Muscle of back (tissue), 3 donors: ENCODE measurements at regions not wholly inside any gene's neighbourhood (a gene's known extent, or its start where the extent isn't known, plus 50 kb on each side); places are given as distances from the start of the nearest gene placed in this dataset.
"Not testable (repeated sequence)": the region's sequence is repeated elsewhere in the genome, so short reads cannot be mapped to it uniquely, and the experiment has no call there.

Experiments used
- DNase-seq, 3 donors: peaks; one replicate each; pipeline versions ENCODE4 v3.0.0 to v3.0.0-alpha.2; 2013

DNA sequence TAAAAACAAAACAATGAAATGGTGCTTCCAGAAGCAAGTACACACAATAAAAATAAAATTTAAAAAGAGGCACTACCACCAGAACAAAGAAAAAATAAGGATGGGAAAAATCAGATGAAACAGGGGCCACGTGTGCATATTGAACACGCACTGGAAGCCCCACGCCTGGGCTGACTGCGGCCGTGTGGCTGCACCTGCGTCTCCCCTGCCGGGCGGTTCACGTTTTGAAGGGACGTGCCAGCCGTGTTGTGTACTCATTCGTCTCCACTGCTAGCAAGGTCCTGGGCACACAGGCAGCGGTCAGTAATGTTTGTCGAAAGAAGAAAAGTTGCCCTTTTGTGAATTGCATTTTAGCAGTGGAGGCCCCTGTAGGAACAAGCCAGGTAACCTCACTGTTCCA lies 255.9 kb upstream of the RNF32 start:
- DNase-seq = no peak

DNA sequence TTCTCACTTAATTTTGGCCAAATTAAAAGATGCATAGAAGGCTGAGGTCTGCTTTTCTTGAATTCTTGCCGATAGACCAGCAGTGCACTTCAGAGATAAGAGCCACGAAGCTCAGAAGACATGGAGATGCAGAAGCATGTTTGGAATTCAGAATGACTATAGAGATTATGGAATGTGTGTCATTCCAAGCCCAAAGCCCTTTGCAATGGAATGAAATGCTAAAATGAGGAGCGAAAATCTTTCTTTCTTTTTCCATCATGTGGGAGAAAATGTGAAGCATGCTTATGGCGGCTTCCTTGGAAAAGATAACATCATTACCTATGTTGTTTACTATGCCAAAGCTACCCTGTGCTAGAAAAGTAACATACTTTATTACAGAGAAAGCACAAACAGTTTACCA lies 257.0 kb upstream of the RNF32 start:
- no peak for DNase-seq

DNA sequence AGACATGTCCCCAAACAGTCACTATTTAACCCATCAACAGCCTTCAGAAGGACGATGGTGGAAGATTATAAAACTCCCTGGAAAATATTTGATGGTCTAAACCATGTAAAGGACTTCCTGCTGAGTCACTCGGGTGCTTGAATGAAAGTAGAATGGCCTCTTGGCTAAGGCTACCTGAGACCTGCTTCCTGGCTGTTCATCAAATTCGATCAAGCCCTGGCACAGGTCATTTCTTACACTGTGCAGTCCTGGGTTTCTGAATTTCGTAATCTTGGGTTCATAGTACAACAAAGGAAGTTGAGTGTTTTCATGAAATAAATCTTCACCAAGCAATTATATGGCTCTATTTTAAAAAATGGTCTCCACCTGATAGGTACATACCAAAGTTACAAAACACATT lies 260.3 kb upstream of the RNF32 start:
- DNase-seq = no peak

DNA sequence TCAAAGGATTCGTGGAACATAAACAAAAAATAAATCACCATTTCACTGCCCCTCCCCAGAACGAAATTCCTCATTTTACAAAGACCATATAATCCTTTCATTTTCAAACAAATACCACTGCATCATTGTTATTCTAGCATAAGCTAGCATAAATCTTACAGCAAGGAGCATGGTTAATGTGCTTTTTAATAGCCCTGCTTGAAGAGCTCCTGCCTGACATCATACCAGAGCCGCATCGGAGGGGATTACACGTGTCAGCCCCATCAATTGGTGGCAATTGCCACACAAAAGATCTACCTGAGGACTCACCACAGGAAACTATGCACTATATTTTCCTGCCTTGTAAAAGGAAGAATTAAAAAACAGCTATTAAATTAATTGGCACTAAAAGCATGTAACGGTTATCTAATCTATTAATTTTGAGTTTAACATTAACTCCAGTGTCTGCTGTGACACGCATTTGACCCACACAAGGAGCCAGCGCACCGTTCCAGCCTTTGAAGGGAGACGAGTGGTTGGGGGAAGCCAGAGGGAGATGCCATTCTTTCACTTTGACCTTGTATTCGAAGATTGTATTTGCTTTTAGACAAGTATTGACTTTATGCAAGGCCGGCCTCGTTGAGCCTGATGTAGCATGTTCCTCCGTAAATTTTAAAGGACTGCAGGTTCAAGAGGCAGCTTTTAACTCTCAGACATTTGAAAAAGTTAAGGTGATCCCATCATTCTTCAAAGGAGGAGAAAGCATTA lies 261.1 kb upstream of the RNF32 start:
- DNase-seq = no peak

DNA sequence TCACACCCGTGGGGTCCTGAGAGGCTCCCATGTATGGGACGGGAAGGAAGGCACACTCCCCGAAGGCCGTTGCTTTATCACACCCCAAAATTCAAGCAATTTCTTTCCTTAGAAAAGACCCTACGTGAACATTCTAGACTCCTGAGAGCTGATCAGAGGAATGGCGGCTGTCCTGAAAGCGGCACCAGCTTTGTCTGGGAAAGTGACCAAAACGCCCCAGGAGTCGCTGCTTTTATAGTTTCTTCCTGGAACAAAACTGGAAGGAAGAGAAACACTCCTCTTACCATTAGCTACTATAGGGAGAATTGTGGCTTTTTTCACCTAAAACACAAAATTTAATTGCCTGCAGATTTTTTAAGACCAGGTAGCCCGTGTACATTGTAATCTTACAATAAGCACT lies 261.8 kb upstream of the RNF32 start:
- DNase-seq = no peak

DNA sequence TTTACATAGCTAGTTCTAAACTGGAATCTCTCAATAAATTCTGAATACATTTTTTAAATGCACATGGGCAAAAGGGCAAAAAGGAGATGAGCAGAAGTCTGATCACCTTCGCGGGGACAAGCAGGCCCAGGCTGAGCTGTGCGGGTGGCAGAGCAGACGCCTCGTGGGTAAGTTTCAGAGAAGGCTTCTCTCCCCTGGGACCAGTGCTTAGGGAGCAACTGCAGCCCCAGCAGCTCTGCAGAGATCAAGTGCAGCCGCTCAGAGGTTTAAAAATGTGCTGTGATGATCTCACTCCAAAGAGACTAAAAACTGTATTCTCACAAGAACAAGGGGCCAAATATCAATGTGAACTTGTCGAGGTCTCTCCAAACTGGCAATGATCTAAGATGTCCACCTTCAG lies 264.3 kb upstream of the RNF32 start:
- no peak for DNase-seq

DNA sequence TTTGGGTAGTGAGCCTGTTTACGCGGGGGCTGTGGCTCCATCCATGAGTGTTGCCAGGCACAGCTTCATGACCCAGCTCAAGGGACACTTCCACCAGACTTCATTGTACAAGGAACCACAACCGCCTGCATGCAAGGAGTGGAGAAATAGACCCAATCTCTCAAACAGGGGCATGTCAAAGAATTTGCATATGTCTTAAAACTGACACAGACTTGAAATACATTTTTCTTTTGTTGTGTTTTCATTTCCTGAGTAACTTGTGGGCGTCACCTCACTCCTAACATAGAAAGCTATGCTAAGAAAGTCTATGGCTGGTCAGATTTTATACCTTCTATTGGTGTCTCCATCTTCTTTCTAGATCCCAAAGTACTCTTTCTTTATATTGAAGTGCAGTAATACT lies 266.2 kb upstream of the RNF32 start:
- DNase-seq = no peak

DNA sequence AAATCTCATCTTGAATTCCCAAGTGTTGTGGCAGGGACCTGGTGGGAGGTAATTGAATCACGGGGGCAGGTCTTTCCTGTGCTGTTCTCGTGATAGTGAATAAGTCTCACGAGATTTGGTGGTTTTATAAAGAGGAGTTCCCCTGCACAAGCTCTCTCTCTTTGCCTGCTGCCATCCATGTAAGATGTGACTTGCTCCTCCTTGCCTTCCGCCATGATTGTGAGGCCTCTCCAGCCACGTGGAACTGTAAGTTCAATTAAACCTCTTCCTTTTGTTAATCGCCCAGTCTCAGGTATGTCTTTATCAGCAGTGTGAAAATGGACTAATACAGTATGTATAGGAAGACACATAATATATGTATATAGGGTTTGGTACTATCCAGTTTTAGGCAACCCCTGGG lies 270.6 kb upstream of the RNF32 start:
- not testable (repeated sequence) for DNase-seq

DNA sequence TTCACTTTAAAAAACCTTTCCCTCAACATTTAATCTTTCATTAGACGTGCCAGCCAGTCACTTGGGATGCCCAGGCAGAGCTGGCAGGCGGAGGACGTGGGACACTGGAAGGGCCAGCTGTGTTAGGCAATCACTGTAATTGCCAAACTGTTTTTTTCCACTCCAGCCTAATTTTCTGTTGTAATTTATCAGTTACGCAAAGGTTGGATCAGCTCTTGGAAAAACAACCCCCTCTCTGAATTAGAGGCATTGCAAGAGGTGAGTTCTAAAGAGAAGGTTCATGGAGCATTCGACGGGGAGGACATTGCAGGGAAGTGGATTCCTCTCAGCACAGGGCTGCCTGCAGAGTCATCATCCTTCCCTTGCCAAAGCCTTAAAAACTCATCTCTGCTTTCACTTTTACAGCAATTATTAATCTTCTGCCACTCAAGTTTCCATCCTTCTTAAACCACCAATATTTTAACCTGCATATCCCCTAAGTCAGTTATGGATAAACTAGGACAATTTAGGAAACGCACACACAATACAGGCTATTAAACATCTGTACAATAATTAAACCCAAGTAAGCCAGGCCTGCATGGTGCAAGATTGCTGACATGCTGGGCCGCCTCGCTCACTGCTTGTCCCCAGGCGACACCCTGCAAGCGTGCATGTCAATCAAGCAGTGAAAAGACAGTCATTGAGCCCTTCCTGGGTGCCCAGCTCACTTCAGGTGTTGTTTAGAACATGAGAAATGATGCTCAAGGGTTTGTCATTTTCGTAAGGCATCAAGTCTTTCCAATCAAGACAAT lies 272.3 kb upstream of the RNF32 start:
- DNase-seq = no peak

DNA sequence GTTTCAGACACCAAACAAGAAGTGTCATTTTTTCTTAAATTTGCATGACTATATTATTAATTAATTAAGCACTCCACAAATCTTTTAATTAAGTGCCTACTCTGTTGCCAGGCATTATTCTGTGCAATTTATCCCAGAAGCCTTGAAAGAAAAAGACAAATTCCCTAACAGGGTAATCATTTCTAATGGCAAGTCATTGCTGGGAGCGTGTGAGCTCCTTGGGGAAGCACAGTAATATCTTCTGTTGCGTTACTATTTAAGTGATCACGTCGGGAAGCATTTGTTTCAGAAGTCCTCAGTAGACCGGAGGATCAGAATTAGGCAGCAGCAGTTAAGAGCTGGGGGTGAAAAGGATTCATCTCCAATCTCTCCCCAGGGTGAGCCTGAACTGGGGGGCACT lies 276.8 kb upstream of the RNF32 start:
- no peak for DNase-seq

DNA sequence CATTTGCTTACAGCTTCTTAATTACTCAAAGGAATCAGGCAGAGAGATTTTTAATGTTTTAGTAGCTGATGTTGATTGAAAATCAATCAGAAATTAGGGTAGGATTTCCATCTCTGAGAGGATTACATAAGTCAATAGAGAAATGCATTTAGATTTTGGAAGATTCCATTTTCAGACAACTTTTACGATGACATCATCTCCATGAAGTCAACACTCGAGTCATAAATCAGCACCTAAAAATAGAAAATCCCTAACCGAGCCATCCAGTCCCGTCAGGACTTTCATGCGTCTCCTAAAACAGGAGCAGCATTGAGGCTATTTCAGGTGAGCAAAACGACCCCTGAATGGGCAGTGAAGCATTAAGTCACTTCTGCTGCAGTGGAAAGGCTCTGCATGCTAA lies 279.7 kb upstream of the RNF32 start:
- no peak for DNase-seq

DNA sequence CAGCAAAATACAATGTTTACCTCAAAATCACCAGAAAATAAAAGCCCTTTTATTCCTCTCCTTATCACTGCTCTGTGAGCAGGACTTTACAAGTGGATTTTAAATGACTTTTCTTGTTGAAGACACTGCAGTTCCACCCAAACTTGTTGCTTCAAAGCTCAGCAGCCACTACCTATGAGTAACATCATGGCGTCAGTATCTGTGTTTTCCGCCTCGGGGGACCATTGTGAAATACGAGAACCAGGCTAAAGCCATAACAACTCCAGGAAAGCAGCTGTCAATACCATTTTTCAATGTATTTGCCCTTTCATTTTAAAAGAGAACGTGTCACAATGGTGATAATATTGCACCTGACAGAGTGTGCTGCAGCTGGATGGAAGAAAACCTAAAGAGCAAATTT lies 284.0 kb upstream of the RNF32 start:
- no peak for DNase-seq

DNA sequence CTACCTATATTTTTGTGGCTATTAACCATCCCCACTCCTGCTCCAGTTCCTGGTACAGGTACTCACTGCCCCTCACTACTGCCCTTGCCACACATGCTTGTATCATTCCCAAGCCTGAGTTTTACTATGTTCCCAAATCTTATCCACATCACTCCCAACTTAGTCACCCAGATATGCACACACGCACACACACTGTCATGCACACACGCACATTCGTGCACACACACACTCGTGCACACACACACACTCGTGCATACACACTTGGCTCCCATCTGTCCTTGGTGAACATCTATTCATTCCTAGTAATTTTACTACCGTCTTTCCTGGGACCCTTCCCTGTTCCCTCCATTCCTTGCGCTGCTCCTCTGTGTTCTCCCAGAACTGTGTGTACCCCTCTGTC lies 287.2 kb upstream of the RNF32 start:
- no peak for DNase-seq

DNA sequence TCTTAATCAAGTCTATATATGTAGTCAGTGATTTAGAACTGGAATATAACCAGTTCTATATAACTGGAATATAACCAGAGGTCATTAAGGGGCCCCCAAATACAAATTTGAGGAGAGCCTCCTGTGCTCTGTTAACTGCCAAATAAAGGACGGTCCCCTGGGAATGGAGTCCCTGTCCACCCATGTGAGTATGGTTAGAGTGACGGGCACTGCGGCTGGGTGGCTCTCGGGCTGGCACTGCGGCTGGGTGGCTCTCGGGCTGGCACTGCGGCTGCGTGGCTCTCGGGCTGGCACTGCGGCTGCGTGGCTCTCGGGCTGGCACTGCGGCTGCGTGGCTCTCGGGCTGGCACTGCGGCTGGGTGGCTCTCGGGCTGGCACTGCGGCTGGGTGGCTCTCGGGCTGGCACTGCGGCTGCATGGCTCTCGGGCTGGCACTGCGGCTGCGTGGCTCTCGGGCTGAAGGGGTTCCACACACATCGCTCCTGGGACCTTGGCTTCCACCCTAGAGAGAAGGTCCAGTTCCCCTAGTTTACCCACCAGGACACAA lies 292.8 kb upstream of the RNF32 start:
- DNase-seq = not testable (repeated sequence)

DNA sequence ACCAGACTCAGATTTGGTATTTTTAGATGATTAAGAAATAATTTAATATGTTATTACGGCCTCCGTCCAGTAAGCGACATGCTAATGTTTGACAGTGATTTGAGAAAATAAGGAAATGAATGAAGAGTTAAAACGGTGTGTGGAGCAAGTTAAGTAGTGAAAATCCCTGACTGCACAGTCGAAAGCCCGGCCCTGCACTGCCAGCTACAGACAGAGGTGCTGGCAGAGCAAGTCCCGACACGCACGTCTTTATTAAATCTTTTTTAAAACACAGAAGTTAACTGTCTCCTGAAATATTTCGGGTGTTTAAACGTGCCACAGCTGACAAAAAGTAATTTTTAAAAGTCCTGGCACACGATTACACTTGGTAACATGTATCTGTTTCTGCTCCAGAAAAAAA lies 293.4 kb upstream of the RNF32 start:
- DNase-seq = no peak

DNA sequence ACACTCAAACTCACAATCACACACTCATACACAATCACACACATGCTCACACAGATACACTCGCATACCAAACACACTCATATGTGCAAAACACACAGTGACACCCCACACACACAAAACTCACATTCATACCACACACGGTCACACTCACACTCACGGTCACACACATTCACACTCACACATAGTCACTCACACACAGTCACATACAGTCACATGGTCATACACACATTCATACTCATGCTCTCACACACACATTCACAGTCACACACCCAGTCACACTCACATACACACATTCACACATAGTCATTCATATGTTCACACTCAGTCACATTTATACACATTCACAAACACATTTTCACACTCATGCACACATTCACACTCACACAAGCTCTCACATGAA lies 296.0 kb upstream of the RNF32 start:
- no peak for DNase-seq

DNA sequence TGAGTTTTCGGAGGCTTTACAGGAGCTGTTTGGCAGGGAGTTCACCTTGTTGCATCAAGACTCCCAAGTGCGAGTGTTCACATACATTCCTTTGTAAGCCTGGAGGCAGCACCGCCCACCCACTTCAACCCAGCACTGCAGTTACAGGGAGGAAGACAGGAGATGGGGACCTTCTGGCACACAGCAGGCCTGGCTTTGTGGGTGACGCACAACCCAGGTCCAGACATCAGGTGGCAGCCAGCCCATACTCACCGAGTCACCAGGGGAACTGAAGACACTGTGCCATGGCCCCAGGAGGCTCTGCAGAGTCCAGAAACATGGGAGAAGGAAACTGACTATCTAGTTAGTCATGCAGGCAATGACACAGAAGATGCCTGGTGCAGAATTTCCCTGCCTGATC lies 305.9 kb upstream of the RNF32 start:
- DNase-seq = no peak

DNA sequence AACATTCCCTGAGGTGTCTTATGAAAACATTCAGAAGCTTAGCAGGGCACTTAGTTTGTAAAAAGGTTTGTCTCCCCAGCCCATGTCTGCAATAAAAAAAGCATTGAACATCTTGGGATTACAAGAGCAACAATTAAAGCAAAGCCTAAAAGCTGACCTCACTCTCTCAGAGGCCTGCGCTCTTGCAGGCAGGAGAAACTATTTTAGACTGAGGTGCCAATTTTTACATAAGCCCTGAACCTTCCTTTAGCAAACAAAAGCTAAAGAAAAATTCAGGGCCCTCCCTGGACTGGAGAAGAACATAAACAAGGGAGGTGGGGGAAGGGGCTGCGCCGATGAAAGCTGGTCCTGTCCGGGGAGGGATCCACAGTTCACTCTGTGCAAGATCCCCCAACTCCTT lies 312.7 kb upstream of the RNF32 start:
- no peak for DNase-seq

DNA sequence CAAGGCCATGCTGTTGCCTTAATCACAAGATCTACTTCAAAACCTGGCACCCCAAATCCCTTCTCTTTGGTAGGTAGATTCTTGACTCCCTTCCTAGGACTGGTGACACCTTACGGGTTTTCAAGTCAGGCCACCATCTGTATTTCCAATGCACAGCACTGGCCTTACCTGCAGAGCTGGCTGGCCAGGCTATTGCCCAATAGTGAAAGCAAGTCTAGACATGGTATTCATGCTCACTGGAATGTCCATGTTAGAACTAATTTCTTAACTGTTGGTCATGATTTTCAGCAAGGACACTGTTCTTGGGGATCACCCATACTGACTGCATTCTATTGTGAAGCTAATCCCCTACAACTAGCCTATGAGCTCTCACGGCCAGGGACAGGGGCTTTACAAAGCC lies 313.1 kb upstream of the RNF32 start:
- DNase-seq = no peak

DNA sequence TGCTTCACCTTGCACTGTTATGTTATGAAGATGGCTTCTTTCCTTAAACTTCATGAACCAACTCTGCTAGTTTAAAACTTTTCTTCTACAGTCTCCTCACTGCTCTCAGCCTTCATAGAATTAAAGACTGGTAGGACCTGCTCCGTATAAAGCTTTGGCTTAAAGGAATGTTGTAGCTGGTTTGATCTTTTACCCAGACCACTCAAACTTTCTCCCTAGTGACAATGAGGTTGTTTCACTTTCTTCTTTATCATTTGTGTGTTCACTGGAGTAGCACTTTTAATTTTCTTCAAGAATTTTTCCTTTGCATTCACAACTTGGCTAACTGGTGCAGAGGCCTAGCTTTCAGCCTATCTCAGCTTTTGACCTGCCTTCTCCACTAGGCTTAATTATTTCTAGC lies 316.4 kb upstream of the RNF32 start:
- DNase-seq = no peak

DNA sequence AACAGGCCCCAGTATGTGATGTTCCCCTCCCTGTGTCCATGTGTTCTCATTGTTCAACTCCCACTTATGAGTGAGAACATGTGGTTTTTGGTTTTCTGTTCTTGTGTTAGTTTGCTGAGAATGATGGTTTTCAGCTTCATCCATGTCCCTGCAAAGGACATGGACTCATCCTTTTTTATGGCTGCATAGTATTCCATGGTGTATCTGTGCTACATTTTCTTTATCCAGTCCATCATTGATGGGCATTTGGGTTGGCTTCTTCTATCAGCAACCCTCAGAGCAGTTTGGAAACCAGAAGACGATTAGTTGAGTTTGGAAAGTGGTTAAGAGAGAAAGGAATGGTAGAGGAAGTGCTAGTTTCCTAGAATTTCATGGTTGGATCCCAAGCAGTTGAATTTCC lies 319.1 kb upstream of the RNF32 start:
- not testable (repeated sequence) for DNase-seq

DNA sequence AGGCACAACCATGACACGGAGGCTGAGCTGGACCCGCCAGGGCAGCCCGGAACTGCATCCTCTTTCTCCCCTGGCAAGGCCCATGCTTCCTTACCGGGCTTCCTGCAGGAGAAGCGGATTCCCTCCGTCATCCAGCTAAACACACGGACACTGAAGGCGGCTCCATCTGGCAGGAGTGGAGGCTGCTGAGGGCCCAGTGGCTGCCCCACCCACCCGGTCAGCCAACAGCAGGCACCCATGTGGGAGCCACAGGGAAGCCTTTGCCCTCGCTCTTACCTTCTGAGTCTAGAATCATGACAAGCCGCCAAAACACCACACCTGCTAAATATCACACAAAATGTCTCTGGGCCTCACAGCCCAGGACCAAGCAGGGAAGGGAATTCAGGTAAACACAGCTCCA lies 321.6 kb upstream of the RNF32 start:
- no peak for DNase-seq

DNA sequence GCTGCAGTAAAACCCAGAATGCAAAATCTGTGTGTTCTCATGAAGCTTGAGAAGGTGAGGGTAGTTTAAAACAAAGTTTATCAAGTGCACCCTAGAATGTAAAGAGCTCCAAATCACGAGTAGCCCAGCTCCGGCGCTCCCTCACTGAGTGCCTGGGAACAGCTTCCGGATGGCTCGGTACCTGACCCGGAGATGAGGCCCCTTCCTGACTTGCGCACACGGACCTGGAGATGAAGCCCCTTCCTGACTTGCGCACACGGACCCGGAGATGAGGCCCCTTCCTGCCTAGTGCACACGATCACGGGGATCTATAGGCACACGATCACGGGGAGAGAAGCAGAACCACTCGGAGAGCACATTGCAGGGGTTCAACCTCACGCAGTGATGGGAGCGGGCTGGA lies 322.1 kb upstream of the RNF32 start:
- no peak for DNase-seq
